ENCODE measurements at regions not wholly inside any gene's neighbourhood (a gene's known extent, or its start where the extent isn't known, plus 50 kb on each side); places are given as distances from the start of the nearest gene placed in this dataset.

DNA sequence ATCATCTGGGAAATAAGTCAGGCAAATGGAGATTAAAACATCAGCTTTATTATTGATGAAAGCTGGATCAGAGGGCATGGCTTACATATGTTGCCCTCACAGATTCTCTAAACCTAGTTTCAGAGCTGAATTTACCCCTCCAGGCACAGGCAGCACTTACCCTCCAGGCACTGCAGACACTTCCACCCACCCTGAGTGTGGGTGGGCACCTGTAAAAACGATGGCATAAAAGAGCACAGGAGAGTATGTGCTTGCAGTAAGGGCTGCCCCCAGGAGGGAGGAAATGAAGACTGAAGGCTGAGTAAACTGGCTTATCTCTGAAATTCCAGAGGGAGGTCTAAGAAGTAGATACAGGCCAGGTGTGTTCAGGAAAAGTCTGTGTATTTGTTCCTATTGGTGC is 185.0 kb upstream of the HTR2A start:
- TF ChIP-seq POLR2A (IDR thresholded peaks at IDR 0.05) = no peak
- TF ChIP-seq, protein P1, sequence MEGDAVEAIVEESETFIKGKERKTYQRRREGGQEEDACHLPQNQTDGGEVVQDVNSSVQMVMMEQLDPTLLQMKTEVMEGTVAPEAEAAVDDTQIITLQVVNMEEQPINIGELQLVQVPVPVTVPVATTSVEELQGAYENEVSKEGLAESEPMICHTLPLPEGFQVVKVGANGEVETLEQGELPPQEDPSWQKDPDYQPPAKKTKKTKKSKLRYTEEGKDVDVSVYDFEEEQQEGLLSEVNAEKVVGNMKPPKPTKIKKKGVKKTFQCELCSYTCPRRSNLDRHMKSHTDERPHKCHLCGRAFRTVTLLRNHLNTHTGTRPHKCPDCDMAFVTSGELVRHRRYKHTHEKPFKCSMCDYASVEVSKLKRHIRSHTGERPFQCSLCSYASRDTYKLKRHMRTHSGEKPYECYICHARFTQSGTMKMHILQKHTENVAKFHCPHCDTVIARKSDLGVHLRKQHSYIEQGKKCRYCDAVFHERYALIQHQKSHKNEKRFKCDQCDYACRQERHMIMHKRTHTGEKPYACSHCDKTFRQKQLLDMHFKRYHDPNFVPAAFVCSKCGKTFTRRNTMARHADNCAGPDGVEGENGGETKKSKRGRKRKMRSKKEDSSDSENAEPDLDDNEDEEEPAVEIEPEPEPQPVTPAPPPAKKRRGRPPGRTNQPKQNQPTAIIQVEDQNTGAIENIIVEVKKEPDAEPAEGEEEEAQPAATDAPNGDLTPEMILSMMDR (IDR thresholded peaks at IDR 0.05) = no peak

Measured in adrenal gland (tissue), 5 donors.